ENCODE measurements at regions not wholly inside any gene's neighbourhood (a gene's known extent, or its start where the extent isn't known, plus 50 kb on each side); places are given as distances from the start of the nearest gene placed in this dataset.
A peak's percentile ranks its signal among the peaks of the same experiment; 100 is the strongest.

DNA sequence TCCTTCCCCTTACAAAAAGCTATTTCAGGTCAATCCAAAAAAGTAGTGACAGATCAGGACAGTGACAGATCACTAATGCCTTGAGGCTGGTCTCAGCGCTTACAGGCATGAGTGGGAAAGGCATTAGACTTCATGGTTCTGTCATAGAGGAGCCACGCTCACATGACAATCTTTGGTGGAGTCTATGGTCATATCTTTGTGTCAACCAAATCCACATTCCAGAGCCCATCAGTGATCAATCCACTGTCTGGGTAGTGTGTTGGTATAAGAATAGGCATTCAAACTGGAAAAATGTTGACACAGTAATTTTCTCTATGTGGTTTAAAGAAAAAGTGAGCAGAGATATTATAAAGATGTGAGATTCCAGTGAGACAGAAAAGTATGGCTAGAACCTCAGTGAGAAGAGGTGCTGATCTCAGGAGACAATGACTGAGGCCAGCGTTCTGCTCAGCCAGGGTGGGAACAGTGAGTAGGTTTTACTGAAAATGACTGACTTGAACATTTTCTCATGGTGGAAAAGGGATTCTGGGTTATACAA is 215.0 kb downstream of the IRS1 start:
- Histone ChIP-seq H3K27me3 (ENCODE audit: control insufficient read depth in 1 of 2, insufficient read depth in 2 of 2, low read length in 2 of 2) (no peaks in the 10 kb centered on the region), H3K9ac (ENCODE audit: insufficient read depth, low read depth, low read length) (no peak overlapping the region), H3K27ac (ENCODE audit: extremely low read length, insufficient read depth, low read length) (peak overlapping the region; percentile 68), H2AFZ (ENCODE audit: low read length) (no peak overlapping the region), H3K36me3 (replicated peaks in 1 of 2; ENCODE audit: control insufficient read depth in 1 of 2, insufficient read depth in 2 of 2, low read length in 2 of 2) (no peaks in the 10 kb centered on the region), H3K4me1 (ENCODE audit: insufficient read depth, low read length) (peaks cover 57% of the 10 kb centered on the region), H3K4me3 (replicated peaks in 1 of 3; ENCODE audit: insufficient read depth in 1 of 3, low read depth in 2 of 3, low read length in 3 of 3) (no peak overlapping the region), H4K20me1 (ENCODE audit: insufficient read depth, low read length) (no peaks in the 10 kb centered on the region), H3K79me2 (ENCODE audit: insufficient read depth, low read length) (no peaks in the 10 kb centered on the region), H3K9me3 (ENCODE audit: low read length) (peaks cover 24% of the 10 kb centered on the region), H3K4me2 (ENCODE audit: low read depth, low read length) (0 out of 2 replicates have a peak overlapping the region, but pooled peaks have one; percentile 1)
- no peak for ATAC-seq
- WGBS (ENCODE audit: low lambda C conversion rate), result 96% methylated on average over 3 of the region's 3 CpGs
- in situ Hi-C loops (cut with HindIII; ENCODE audit: extremely low pct_ligation_motif_present, low pct_unique_long_range_greater_than_20kb), result no loop called here
- DNase-seq (ENCODE audit: low spot score), result peak; percentile 37
- no TSS peak for BruUV-seq (replicated peaks)
- POLR2A ChIA-PET, result interaction anchor here (0.9 to 2.3 kb wide), 8 partner anchors 24 to 216 kb away, joined by 3 to 19 read pairs (median 5); partner anchors contain the start of gene IRS1
- intact Hi-C loops (cut with micrococcal nuclease; ENCODE audit: unreplicated experiment), result loop anchor here (2.0 to 5.0 kb wide), 3 partner anchors 16 to 218 kb away; no protein-coding TSS in a partner anchor
- CTCF ChIA-PET (ENCODE audit: low intra/inter-chr PET ratio, low total read pairs), result interaction anchor here (0.6 kb wide), 1 partner anchor 210 kb away, joined by 3 read pairs; no protein-coding TSS in a partner anchor
- FAIRE-seq, result no peak
- TF ChIP-seq SSRP1 (CRISPR knock-in tag; IDR thresholded peaks at IDR 0.05) (no peak), EHMT2 (IDR thresholded peaks at IDR 0.05; ENCODE audit: borderline replicate concordance, low read depth, low read length) (no peak; the same call in 1 of the 2 replicates), ZNF772 (CRISPR knock-in tag; IDR thresholded peaks at IDR 0.05) (no peak), ZNF644 (CRISPR knock-in tag; IDR thresholded peaks at IDR 0.05; ENCODE audit: low read depth) (peak; percentile 56; the same call in 1 of the 2 replicates), ZNF558 (CRISPR knock-in tag; IDR thresholded peaks at IDR 0.05; ENCODE audit: borderline replicate concordance) (0 out of 2 replicates have a peak, but pooled peaks have one; percentile 58), ZKSCAN8 (CRISPR knock-in tag; IDR thresholded peaks at IDR 0.05; ENCODE audit: borderline replicate concordance) (0 out of 2 replicates have a peak, but pooled peaks have one; percentile 34), ZNF672 (CRISPR knock-in tag; IDR thresholded peaks at IDR 0.05) (no peak), ZNF275 (CRISPR knock-in tag; IDR thresholded peaks at IDR 0.05; ENCODE audit: borderline replicate concordance) (no peak), PRDM4 (CRISPR knock-in tag; IDR thresholded peaks at IDR 0.05; ENCODE audit: borderline replicate concordance) (no peak), PLRG1 (conservative IDR thresholded peaks at IDR 0.05) (no peak), MATR3 (CRISPR knock-in tag; IDR thresholded peaks at IDR 0.05) (no peak), TBX2 (CRISPR knock-in tag; IDR thresholded peaks at IDR 0.05; ENCODE audit: borderline replicate concordance) (no peak), MAFF (IDR thresholded peaks at IDR 0.05; ENCODE audit: low read depth, low read length) (0 out of 2 replicates have a peak, but pooled peaks have one; percentile 21), KDM5A (IDR thresholded peaks at IDR 0.05; ENCODE audit: borderline replicate concordance, low read length) (no peak), ZNF460 (CRISPR knock-in tag; IDR thresholded peaks at IDR 0.05; ENCODE audit: borderline replicate concordance) (no peak), GTF2F1 (IDR thresholded peaks at IDR 0.05; ENCODE audit: low read length) (no peak), CBX1 (IDR thresholded peaks at IDR 0.05; ENCODE audit: low read depth) (no peak), ISL2 (CRISPR knock-in tag; IDR thresholded peaks at IDR 0.05) (no peak), HNRNPH1 (optimal IDR thresholded peaks at IDR 0.05; ENCODE audit: low read depth, low read length) (no peak), TBP (CRISPR knock-in tag; IDR thresholded peaks at IDR 0.05) (no peak)
- TF ChIP-seq, protein P1, sequence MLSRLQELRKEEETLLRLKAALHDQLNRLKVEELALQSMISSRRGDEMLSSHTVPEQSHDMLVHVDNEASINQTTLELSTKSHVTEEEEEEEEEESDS (CRISPR knock-in tag; IDR thresholded peaks at IDR 0.05; ENCODE audit: borderline replicate concordance), result no peak
- TF ChIP-seq, protein P2, sequence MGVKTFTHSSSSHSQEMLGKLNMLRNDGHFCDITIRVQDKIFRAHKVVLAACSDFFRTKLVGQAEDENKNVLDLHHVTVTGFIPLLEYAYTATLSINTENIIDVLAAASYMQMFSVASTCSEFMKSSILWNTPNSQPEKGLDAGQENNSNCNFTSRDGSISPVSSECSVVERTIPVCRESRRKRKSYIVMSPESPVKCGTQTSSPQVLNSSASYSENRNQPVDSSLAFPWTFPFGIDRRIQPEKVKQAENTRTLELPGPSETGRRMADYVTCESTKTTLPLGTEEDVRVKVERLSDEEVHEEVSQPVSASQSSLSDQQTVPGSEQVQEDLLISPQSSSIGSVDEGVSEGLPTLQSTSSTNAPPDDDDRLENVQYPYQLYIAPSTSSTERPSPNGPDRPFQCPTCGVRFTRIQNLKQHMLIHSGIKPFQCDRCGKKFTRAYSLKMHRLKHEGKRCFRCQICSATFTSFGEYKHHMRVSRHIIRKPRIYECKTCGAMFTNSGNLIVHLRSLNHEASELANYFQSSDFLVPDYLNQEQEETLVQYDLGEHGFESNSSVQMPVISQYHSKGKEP (CRISPR knock-in tag; IDR thresholded peaks at IDR 0.05), result no peak
